IMR-90 (cell line): ENCODE measurements at regions not wholly inside any gene's neighbourhood (a gene's known extent, or its start where the extent isn't known, plus 50 kb on each side); places are given as distances from the start of the nearest gene placed in this dataset.

ENCODE experiments used
- ATAC-seq: fragments of 200-7000 bp; cut with Tn5 transposase; 2 replicates; pipeline ENCODE4 v1.9.1; 2020; ENCODE audit warnings: low read depth, mild to moderate bottlenecking, moderate library complexity
- BruUV-seq: library from RNA; stranded (reverse); fragments of 400-500 nt; replicated peaks from 2 replicates; lab custom pipeline; 2021; lab: Mats Ljungman, UMichigan
- CTCF ChIA-PET: fragments of 300-600 bp; formaldehyde crosslinking; extraction: SDS; loops from one replicate; lab custom pipeline; 2021; ENCODE audit warnings: antibody characterized with exemption; lab: Yijun Ruan, JAX
- POLR2A ChIA-PET: fragments of 300-600 bp; sonication (Branson Sonifier 250); formaldehyde crosslinking; loops from one replicate; lab custom pipeline; 2022; ENCODE audit warnings: antibody characterized with exemption; ENCODE audit not compliant: unreplicated experiment; lab: Charles Lee
- DNase-seq: peaks from one replicate; pipeline ENCODE4 v3.0.0; 2013
- H2AFZ ChIP-seq: replicated peaks from 2 replicates; pipeline ENCODE3; 2013; ENCODE audit warnings: low read length, mild to moderate bottlenecking; ENCODE audit not compliant: poor library complexity
- H2AK5ac ChIP-seq: 2 replicates; pipeline ENCODE4 v1.6.1; 2013; ENCODE audit warnings: low read depth, low read length, inconsistent platforms
- H2AK9ac ChIP-seq: replicated peaks from 2 replicates; pipeline ENCODE3; 2013; ENCODE audit warnings: mild to moderate bottlenecking, low read depth, low read length, moderate library complexity; ENCODE audit not compliant: poor library complexity
- H2BK120ac ChIP-seq: 2 replicates; pipeline ENCODE4 v1.6.1; 2013; ENCODE audit warnings: low read depth, low read length, inconsistent platforms
- H2BK15ac ChIP-seq: 3 replicates; pipeline ENCODE4 v1.6.1; 2013; ENCODE audit warnings: low read depth, low read length, inconsistent platforms
- H2BK20ac ChIP-seq: 2 replicates; pipeline ENCODE4 v1.6.1; 2013; ENCODE audit warnings: low read depth, mild to moderate bottlenecking, inconsistent platforms, low read length, moderate library complexity
- H2BK5ac ChIP-seq: 2 replicates; pipeline ENCODE4 v1.6.1; 2013; ENCODE audit warnings: mild to moderate bottlenecking, low read depth, low read length, inconsistent platforms; ENCODE audit not compliant: poor library complexity, severe bottlenecking
- H3K14ac ChIP-seq: replicated peaks from 2 replicates; pipeline ENCODE4 v1.6.1; 2013; ENCODE audit warnings: low read depth, low read length, inconsistent platforms
- H3K18ac ChIP-seq: 2 replicates; pipeline ENCODE4 v1.6.1; 2013; ENCODE audit warnings: low read depth, low read length, control low read depth
- H3K23ac ChIP-seq: 2 replicates; pipeline ENCODE4 v1.6.1; 2013; ENCODE audit warnings: low read depth, low read length, inconsistent platforms
- H3K27ac ChIP-seq: 2 replicates; pipeline ENCODE4 v1.5.1; 2013; ENCODE audit warnings: mild to moderate bottlenecking, control low read depth, low read length; ENCODE audit not compliant: insufficient read depth
- H3K27me3 ChIP-seq: 2 replicates; pipeline ENCODE4 v1.6.1; 2013; ENCODE audit warnings: low read length; ENCODE audit not compliant: control insufficient read depth, insufficient read depth
- H3K36me3 ChIP-seq: 2 replicates; pipeline ENCODE4 v1.6.1; 2013; ENCODE audit warnings: low read length, mixed read lengths; ENCODE audit not compliant: control insufficient read depth, insufficient read depth
- H3K4ac ChIP-seq: 2 replicates; pipeline ENCODE4 v1.6.1; 2013; ENCODE audit warnings: low read depth, low read length, inconsistent platforms
- H3K4me1 ChIP-seq: 2 replicates; pipeline ENCODE4 v1.6.1; 2013; ENCODE audit warnings: low read length, mixed read lengths; ENCODE audit not compliant: control insufficient read depth, insufficient read depth
- H3K4me2 ChIP-seq: 2 replicates; pipeline ENCODE4 v1.6.1; 2013; ENCODE audit warnings: low read depth, mild to moderate bottlenecking, control low read depth, low read length, moderate library complexity
- H3K4me3 ChIP-seq: 2 replicates; pipeline ENCODE4 v1.5.1; 2013; ENCODE audit warnings: low read depth, mild to moderate bottlenecking, control low read depth, low read length, moderate library complexity; ENCODE audit not compliant: insufficient read depth
- H3K56ac ChIP-seq: 2 replicates; pipeline ENCODE4 v1.6.1; 2013; ENCODE audit warnings: low read length, inconsistent platforms; ENCODE audit not compliant: insufficient read depth; ENCODE audit errors: extremely low read depth
- H3K79me1 ChIP-seq, 2 experiments: 2 replicates each; pipeline ENCODE4 v1.6.1; 2013; ENCODE audit warnings: low read length in 2 of 2, inconsistent platforms in 1 of 2, low read depth in 1 of 2
- H3K9ac ChIP-seq: 2 replicates; pipeline ENCODE4 v1.6.1; 2013; ENCODE audit warnings: low read depth, low read length, control low read depth
- H3K9me1 ChIP-seq: 2 replicates; pipeline ENCODE4 v1.6.1; 2013; ENCODE audit warnings: low read length, inconsistent platforms; ENCODE audit not compliant: insufficient read depth
- H3K9me3 ChIP-seq: 2 replicates; pipeline ENCODE4 v1.6.1; 2013; ENCODE audit warnings: low read length; ENCODE audit not compliant: control insufficient read depth, insufficient read depth
- H4K20me1 ChIP-seq: 2 replicates; pipeline ENCODE4 v1.6.1; 2013; ENCODE audit warnings: low read length, inconsistent platforms; ENCODE audit not compliant: insufficient read depth
- H4K5ac ChIP-seq: 2 replicates; pipeline ENCODE4 v1.6.1; 2013; ENCODE audit warnings: mild to moderate bottlenecking, low read depth, low read length, control low read depth
- H4K8ac ChIP-seq, 2 experiments: 2 replicates each; pipeline ENCODE4 v1.6.1; 2013; ENCODE audit warnings: low read depth in 2 of 2, low read length in 2 of 2, control low read depth in 1 of 2, inconsistent platforms in 1 of 2
- H4K91ac ChIP-seq: 2 replicates; pipeline ENCODE4 v1.6.1; 2013; ENCODE audit warnings: low read depth, low read length, inconsistent platforms; ENCODE audit not compliant: insufficient read depth
- BHLHE40 ChIP-seq: fragments of 150-350 bp; IDR thresholded peaks from 2 replicates; pipeline ENCODE4 v1.6.1; 2016; ENCODE audit warnings: mild to moderate bottlenecking, low read depth, low read length
- CEBPB ChIP-seq: IDR thresholded peaks from 2 replicates; pipeline ENCODE4 v1.6.1; 2012; ENCODE audit warnings: low read depth, low read length, improper control_type of control experiment
- CHD1 ChIP-seq: IDR thresholded peaks from 2 replicates; pipeline ENCODE4 v1.6.1; 2012; ENCODE audit warnings: low read depth, low read length, improper control_type of control experiment
- CTCF ChIP-seq: conservative IDR thresholded peaks from 2 replicates; pipeline ENCODE4 v1.5.1; 2012; ENCODE audit warnings: mild to moderate bottlenecking, low read depth, low read length, improper control_type of control experiment
- ELK1 ChIP-seq: fragments of 150-350 bp; IDR thresholded peaks from 2 replicates; pipeline ENCODE4 v1.6.1; 2016; ENCODE audit warnings: low read depth, mild to moderate bottlenecking, low read length, moderate library complexity, borderline replicate concordance
- FOS ChIP-seq: fragments of 150-350 bp; IDR thresholded peaks from 2 replicates; pipeline ENCODE4 v1.6.1; 2016; ENCODE audit warnings: low read depth, low read length
- MAFK ChIP-seq: IDR thresholded peaks from 2 replicates; pipeline ENCODE4 v1.6.1; 2012; ENCODE audit warnings: low read depth, low read length, improper control_type of control experiment
- MAZ ChIP-seq: IDR thresholded peaks from 2 replicates; pipeline ENCODE4 v1.6.1; 2012; ENCODE audit warnings: low read depth, mild to moderate bottlenecking, low read length, improper control_type of control experiment, moderate library complexity, borderline replicate concordance
- NFE2L2 ChIP-seq: fragments of 150-350 bp; IDR thresholded peaks from 2 replicates; pipeline ENCODE4 v1.6.1; 2016; ENCODE audit warnings: low read depth, mild to moderate bottlenecking, low read length
- POLR2A ChIP-seq: IDR thresholded peaks from 2 replicates; pipeline ENCODE4 v1.6.1; 2012; ENCODE audit warnings: mild to moderate bottlenecking, low read depth, low read length
- RAD21 ChIP-seq: IDR thresholded peaks from 2 replicates; pipeline ENCODE4 v1.6.1; 2012; ENCODE audit warnings: low read length, improper control_type of control experiment
- RCOR1 ChIP-seq: IDR thresholded peaks from 2 replicates; pipeline ENCODE4 v1.6.1; 2012; ENCODE audit warnings: mild to moderate bottlenecking, low read length, improper control_type of control experiment; ENCODE audit not compliant: insufficient replicate concordance
- RFX5 ChIP-seq: IDR thresholded peaks from 2 replicates; pipeline ENCODE4 v1.8.0; 2012; ENCODE audit warnings: low read depth, mild to moderate bottlenecking, low read length, moderate library complexity
- SMC3 ChIP-seq: fragments of 150-350 bp; IDR thresholded peaks from 2 replicates; pipeline ENCODE4 v1.6.1; 2016; ENCODE audit warnings: low read depth, mild to moderate bottlenecking, antibody characterized with exemption, low read length, moderate library complexity
- USF2 ChIP-seq: fragments of 150-350 bp; IDR thresholded peaks from 2 replicates; pipeline ENCODE4 v1.6.1; 2017; ENCODE audit warnings: mild to moderate bottlenecking, antibody characterized with exemption, low read length, low read depth
- WGBS, 2 experiments: methylation state at CpG; one replicate each; pipeline versions ENCODE4 v1.1.5 to v1.1.7; 2013; ENCODE audit warnings: missing lambda C conversion rate in 2 of 2; ENCODE audit not compliant: insufficient read length in 1 of 2; ENCODE audit errors: extremely low coverage in 2 of 2; 5-methylcytosine and 5-hydroxymethylcytosine counted together
- dilution Hi-C: fragments of 300-500 bp; cut with HindIII; formaldehyde crosslinking; loops from one replicate; pipeline ENCODE4 v1.14.3; 2018; ENCODE audit warnings: low sequenced_read_pairs; ENCODE audit not compliant: unreplicated experiment
- in situ Hi-C: fragments of 300-500 bp; cut with MboI; formaldehyde crosslinking; loops from 3 replicates; pipeline ENCODE4 v1.14.3; 2019; ENCODE audit warnings: low sequenced_read_pairs, inconsistent platforms, mixed read lengths
- intact Hi-C: fragments of 100-400 bp; cut with micrococcal nuclease; formaldehyde crosslinking; loops from 2 replicates; pipeline ENCODE4 v1.10.0; 2022

- Histone ChIP-seq H2BK15ac (no peak overlapping the region), H3K9me3 (no peaks in the 10 kb centered on the region), H3K4ac (no peak overlapping the region), H3K36me3 (no peaks in the 10 kb centered on the region), H2BK20ac (no peak overlapping the region; the same call in 1 of the 2 replicates), H3K4me1 (peaks cover 11% of the 10 kb centered on the region), H3K23ac (no peak overlapping the region), H3K18ac (no peak overlapping the region), H4K91ac (no peak overlapping the region), H3K14ac (no peak overlapping the region), H2AK5ac (no peak overlapping the region), H2BK5ac (no peak overlapping the region), H3K9ac (no peak overlapping the region), H2AK9ac (no peak overlapping the region), H3K27me3 (peaks cover 35% of the 10 kb centered on the region), H3K4me2 (no peak overlapping the region; the same call in 1 of the 2 replicates), H3K79me1 (no peaks in the 10 kb centered on the region), H3K56ac (no peak overlapping the region), H2BK120ac (no peak overlapping the region), H3K4me3 (no peak overlapping the region), H3K27ac (no peak overlapping the region), H2AFZ (peak overlapping the region; percentile 44), H4K8ac (no peak overlapping the region), H4K20me1 (no peaks in the 10 kb centered on the region), H3K9me1 (peaks cover 6% of the 10 kb centered on the region; the same call in 1 of the 2 replicates), H4K5ac (no peak overlapping the region)
- ATAC-seq (peak; percentile 63), DNase-seq (peak; percentile 24)
- BruUV-seq, result no TSS peak
- dilution Hi-C loops, result no loop called here
- in situ Hi-C loops, result no loop called here
- ChIA-PET POLR2A (no interaction called here), CTCF (no interaction called here)
- WGBS, 2 experiments, result 8% methylated on average over 4 of the region's 15 CpGs; no CpG with 5 or more reads in 1 of the 2 experiments
- intact Hi-C loops, result no loop called here
- TF ChIP-seq FOS (no peak), RFX5 (no peak), CEBPB (no peak), POLR2A (no peak), MAZ (peak; percentile 41; the same call in 1 of the 2 replicates), RAD21 (no peak), BHLHE40 (peak; percentile 16; the same call in 1 of the 2 replicates), MAFK (no peak), CTCF (no peak), SMC3 (no peak), USF2 (no peak), CHD1 (no peak), NFE2L2 (no peak), ELK1 (no peak), RCOR1 (no peak)
Measured at GRCh38 chr1:38139738-38140487, 93.3 kb upstream of the POU3F1 start.
